B cell (primary cell): ENCODE measurements at regions not wholly inside any gene's neighbourhood (a gene's known extent, or its start where the extent isn't known, plus 50 kb on each side); places are given as distances from the start of the nearest gene placed in this dataset.

Experiments used
- ATAC-seq: fragments of 200-7000 bp; cut with Tn5 transposase; one replicate; pipeline ENCODE4 v1.10.0; 2021; ENCODE audit warnings: low read depth, mild to moderate bottlenecking, moderate number of reproducible peaks, moderate library complexity
- CTCF ChIA-PET: fragments of 350-600 bp; sonication (Branson Sonifier 250); formaldehyde crosslinking; loops from one replicate; lab custom pipeline; 2021; ENCODE audit warnings: antibody characterized with exemption, inconsistent platforms; lab: Charles Lee
- POLR2A ChIA-PET: fragments of 350-600 bp; sonication (Branson Sonifier 250); formaldehyde crosslinking; loops from one replicate; lab custom pipeline; 2021; ENCODE audit warnings: antibody characterized with exemption; lab: Charles Lee
- DNase-seq: peaks from one replicate; pipeline ENCODE4 v3.0.0; 2013
- H2AFZ ChIP-seq: 2 replicates; pipeline ENCODE4 v1.6.1; 2012; ENCODE audit warnings: mild to moderate bottlenecking, low read depth, low read length; ENCODE audit not compliant: insufficient read depth, poor library complexity, severe bottlenecking
- H3K27ac ChIP-seq, 2 donors: 1 replicate in 1 of 2; 2 replicates in 1 of 2; pipeline ENCODE4 v1.5.1; 2012 to 2013; ENCODE audit warnings: low read length in 2 of 2, mild to moderate bottlenecking in 2 of 2, moderate library complexity in 1 of 2
- H3K27me3 ChIP-seq, 4 experiments: fragments of 200-600 bp in 1 of 4; sonication (generic) in 1 of 4; replicated peaks in 1 of 4; 1 replicate in 2 of 4; 2 replicates in 2 of 4; pipeline versions ENCODE4 v1.6.1 to v1.7.0; 2013 to 2016; ENCODE audit warnings: low read length in 3 of 4, mild to moderate bottlenecking in 2 of 4, mixed read lengths in 1 of 4, moderate library complexity in 1 of 4; ENCODE audit not compliant: insufficient read depth in 4 of 4, control insufficient read depth in 3 of 4; ENCODE audit errors: control extremely low read depth in 1 of 4
- H3K36me3 ChIP-seq, 2 experiments: replicated peaks in 1 of 2; 1 replicate in 1 of 2; 2 replicates in 1 of 2; pipeline versions ENCODE4 v1.6.1 to v1.7.1; 2013; ENCODE audit warnings: low read length in 1 of 2; ENCODE audit not compliant: insufficient read depth in 2 of 2, control insufficient read depth in 1 of 2; ENCODE audit errors: control extremely low read depth in 1 of 2, extremely low read depth in 1 of 2
- H3K4me1 ChIP-seq, 2 donors: fragments of 200-600 bp in 1 of 2; sonication (generic) in 1 of 2; 1 replicate in 1 of 2; 2 replicates in 1 of 2; pipeline versions ENCODE4 v1.5.1 to v1.6.1; 2013 to 2017; ENCODE audit warnings: low read length in 2 of 2; ENCODE audit not compliant: control insufficient read depth in 2 of 2, insufficient read depth in 2 of 2
- H3K4me2 ChIP-seq: replicated peaks from 2 replicates; pipeline ENCODE3; 2012; ENCODE audit warnings: mild to moderate bottlenecking, low read depth, low read length; ENCODE audit not compliant: poor library complexity, severe bottlenecking
- H3K4me3 ChIP-seq, 5 experiments: fragments of 200-600 bp in 1 of 5; sonication (generic) in 1 of 5; 1 replicate in 3 of 5; 2 replicates in 2 of 5; pipeline versions ENCODE4 v1.5.1 to v1.7.0; 2011 to 2016; ENCODE audit warnings: low read length in 4 of 5, mild to moderate bottlenecking in 4 of 5, low read depth in 2 of 5, control low read depth in 1 of 5, moderate library complexity in 1 of 5; ENCODE audit not compliant: insufficient read depth in 1 of 5; ENCODE audit errors: control extremely low read depth in 1 of 5, extremely low read depth in 1 of 5
- H3K79me2 ChIP-seq: fragments of 200-600 bp; sonication (generic); one replicate; pipeline ENCODE4 v1.6.0; 2016; ENCODE audit warnings: low read length; ENCODE audit not compliant: control insufficient read depth, insufficient read depth
- H3K9ac ChIP-seq: fragments of 200-600 bp; sonication (generic); 2 replicates; pipeline ENCODE4 v1.6.1; 2017; ENCODE audit warnings: mild to moderate bottlenecking, low read length, moderate library complexity
- H3K9me3 ChIP-seq, 3 donors: one replicate each; pipeline versions ENCODE4 v1.6.1 to v1.7.1; 2013; ENCODE audit warnings: low read length in 2 of 3; ENCODE audit not compliant: control insufficient read depth in 2 of 3, insufficient read depth in 1 of 3; ENCODE audit errors: control extremely low read depth in 1 of 3
- H4K20me1 ChIP-seq: 2 replicates; pipeline ENCODE4 v1.6.0; 2012; ENCODE audit warnings: mild to moderate bottlenecking, low read length; ENCODE audit not compliant: insufficient read depth, control insufficient read depth, poor library complexity, severe bottlenecking
- H3K27ac Mint-ChIP-seq: one replicate; pipeline ENCODE4 v1.8.0; 2021; ENCODE audit warnings: mixed read lengths
- H3K27me3 Mint-ChIP-seq: one replicate; pipeline ENCODE4 v1.8.0; 2021; ENCODE audit warnings: mixed read lengths
- H3K4me1 Mint-ChIP-seq: one replicate; pipeline ENCODE4 v1.8.0; 2021; ENCODE audit warnings: mixed read lengths
- H3K4me3 Mint-ChIP-seq: one replicate; pipeline ENCODE4 v1.8.0; 2021; ENCODE audit warnings: mixed read lengths
- H3K9me3 Mint-ChIP-seq: one replicate; pipeline ENCODE4 v1.8.0; 2022; ENCODE audit warnings: mixed read lengths; ENCODE audit not compliant: insufficient read depth
- EZH2 ChIP-seq: IDR thresholded peaks from 2 replicates; pipeline ENCODE4 v1.6.1; 2012; ENCODE audit warnings: borderline replicate concordance, low read depth, mild to moderate bottlenecking, moderate library complexity, low read length; ENCODE audit not compliant: insufficient read depth, poor library complexity, severe bottlenecking
- WGBS: methylation state at CpG from one replicate; pipeline ENCODE4 v1.1.5; 2013; ENCODE audit warnings: missing lambda C conversion rate; ENCODE audit not compliant: insufficient coverage; 5-methylcytosine and 5-hydroxymethylcytosine counted together
- intact Hi-C: fragments of 100-400 bp; cut with micrococcal nuclease; formaldehyde crosslinking; loops from one replicate; pipeline ENCODE4 v1.10.0; 2022
- TF ChIP-seq, protein P1 (sequence below): fragments of 200-600 bp; IDR thresholded peaks from one replicate; pipeline ENCODE4 v1.8.0; 2022; ENCODE audit warnings: antibody characterized with exemption, mild to moderate bottlenecking

DNA sequence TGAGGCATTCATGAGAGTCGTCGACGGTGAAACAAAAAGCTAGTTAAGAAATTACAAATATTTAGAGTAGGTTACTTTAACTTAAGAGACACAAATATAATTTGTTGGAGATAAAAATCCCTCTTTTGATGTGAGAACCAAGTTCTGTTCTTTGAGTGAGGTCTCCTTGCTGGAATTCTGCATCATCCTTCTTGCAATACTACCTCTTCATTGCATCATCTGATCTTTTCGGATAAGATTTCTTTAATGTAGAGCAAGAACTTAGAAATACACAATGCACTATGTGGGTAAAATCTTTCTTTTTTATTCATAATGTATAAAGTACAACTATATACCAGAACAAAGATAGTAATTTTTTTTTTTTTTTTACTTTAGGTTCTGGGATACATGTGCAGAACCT is 118.4 kb downstream of the ARL4C start:
- DNase-seq (no peak), ATAC-seq (no peak)
- no peak overlapping the region for H3K27ac ChIP-seq
- H3K4me1 ChIP-seq = no peaks in the 10 kb centered on the region
- no CpG with 5 or more reads among the region's 4 CpGs for WGBS
- Mint-ChIP-seq H3K4me3 (no peak overlapping the region), H3K27ac (no peak overlapping the region), H3K27me3 (peaks cover 24% of the 10 kb centered on the region), H3K4me1 (peaks cover 2% of the 10 kb centered on the region), H3K9me3 (no peaks in the 10 kb centered on the region)
- no peaks in the 10 kb centered on the region for H4K20me1 ChIP-seq
- POLR2A ChIA-PET = no interaction called here
- no peak overlapping the region for H2AFZ ChIP-seq
- H3K4me3 ChIP-seq = no peak overlapping the region
- TF ChIP-seq, protein P1, sequence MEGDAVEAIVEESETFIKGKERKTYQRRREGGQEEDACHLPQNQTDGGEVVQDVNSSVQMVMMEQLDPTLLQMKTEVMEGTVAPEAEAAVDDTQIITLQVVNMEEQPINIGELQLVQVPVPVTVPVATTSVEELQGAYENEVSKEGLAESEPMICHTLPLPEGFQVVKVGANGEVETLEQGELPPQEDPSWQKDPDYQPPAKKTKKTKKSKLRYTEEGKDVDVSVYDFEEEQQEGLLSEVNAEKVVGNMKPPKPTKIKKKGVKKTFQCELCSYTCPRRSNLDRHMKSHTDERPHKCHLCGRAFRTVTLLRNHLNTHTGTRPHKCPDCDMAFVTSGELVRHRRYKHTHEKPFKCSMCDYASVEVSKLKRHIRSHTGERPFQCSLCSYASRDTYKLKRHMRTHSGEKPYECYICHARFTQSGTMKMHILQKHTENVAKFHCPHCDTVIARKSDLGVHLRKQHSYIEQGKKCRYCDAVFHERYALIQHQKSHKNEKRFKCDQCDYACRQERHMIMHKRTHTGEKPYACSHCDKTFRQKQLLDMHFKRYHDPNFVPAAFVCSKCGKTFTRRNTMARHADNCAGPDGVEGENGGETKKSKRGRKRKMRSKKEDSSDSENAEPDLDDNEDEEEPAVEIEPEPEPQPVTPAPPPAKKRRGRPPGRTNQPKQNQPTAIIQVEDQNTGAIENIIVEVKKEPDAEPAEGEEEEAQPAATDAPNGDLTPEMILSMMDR = no peak
- TF ChIP-seq EZH2 = no peak
- peaks cover 0 to 24% (median 6%) of the 10 kb centered on the region in 4 experiments for H3K27me3 ChIP-seq
- no peaks in the 10 kb centered on the region for H3K36me3 ChIP-seq
- intact Hi-C loops = no loop called here
- no peaks in the 10 kb centered on the region for H3K9me3 ChIP-seq
- H3K79me2 ChIP-seq = no peaks in the 10 kb centered on the region
- H3K4me2 ChIP-seq = no peak overlapping the region
- no peak overlapping the region for H3K9ac ChIP-seq
- CTCF ChIA-PET = interaction anchor here (0.7 kb wide), 1 partner anchor 520 kb away, joined by 3 read pairs; no protein-coding TSS in a partner anchor

DNA sequence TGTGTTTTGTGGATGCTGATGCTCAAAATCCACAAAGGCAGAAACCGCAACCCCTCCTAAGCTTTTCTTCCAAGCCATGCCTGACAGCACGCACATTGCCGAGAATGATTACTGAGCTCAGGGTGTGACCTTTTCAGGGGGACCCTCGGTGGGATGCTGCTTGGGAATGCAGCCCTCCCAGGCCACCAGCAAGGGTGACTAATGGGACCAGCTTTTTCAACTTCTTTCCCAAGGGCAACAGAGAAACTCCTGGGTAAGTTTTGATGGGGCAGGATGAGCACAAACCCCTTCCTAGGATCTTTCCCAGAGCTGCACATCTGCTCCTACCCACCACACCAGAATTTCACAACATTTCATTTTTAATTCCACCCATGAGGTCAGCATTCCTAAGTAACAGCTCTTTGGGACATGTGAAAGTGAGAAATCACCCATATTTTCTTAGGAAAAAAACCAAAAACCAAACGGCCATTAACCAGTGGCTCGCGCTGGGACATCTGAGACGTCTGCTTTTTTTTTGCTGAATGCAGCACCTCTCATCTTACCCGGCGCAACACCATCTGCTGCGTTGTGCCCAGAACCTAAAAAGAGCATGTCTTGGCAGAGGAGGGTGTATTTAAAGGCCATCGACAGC is 119.0 kb downstream of the ARL4C start:
- Mint-ChIP-seq H3K27ac (no peak overlapping the region), H3K9me3 (no peaks in the 10 kb centered on the region), H3K27me3 (peaks cover 26% of the 10 kb centered on the region), H3K4me3 (no peak overlapping the region), H3K4me1 (peaks cover 2% of the 10 kb centered on the region)
- Histone ChIP-seq H3K27ac (no peak overlapping the region), H3K4me2 (no peak overlapping the region), H3K79me2 (no peaks in the 10 kb centered on the region), H3K4me3 (no peak overlapping the region), H2AFZ (no peak overlapping the region), H3K9me3 (no peaks in the 10 kb centered on the region), H3K4me1 (no peaks in the 10 kb centered on the region), H3K27me3 (peaks cover 0 to 24% (median 6%) of the 10 kb centered on the region in 4 experiments), H3K36me3 (no peaks in the 10 kb centered on the region), H3K9ac (no peak overlapping the region), H4K20me1 (no peaks in the 10 kb centered on the region)
- ChIA-PET CTCF (no interaction called here), POLR2A (no interaction called here)
- intact Hi-C loops = no loop called here
- 63% methylated on average over 4 of the region's 12 CpGs for WGBS
- TF ChIP-seq, protein P1 = no peak
- TF ChIP-seq EZH2 = no peak
- no peak for DNase-seq
- no peak for ATAC-seq
